PC-9 (cell line): ENCODE measurements at regions not wholly inside any gene's neighbourhood (a gene's known extent, or its start where the extent isn't known, plus 50 kb on each side); places are given as distances from the start of the nearest gene placed in this dataset.

Experiments used
- BruUV-seq: library from RNA; stranded (reverse); fragments of 400-500 nt; replicated peaks from 2 replicates; lab custom pipeline; 2021; lab: Mats Ljungman, UMichigan
- CTCF ChIA-PET: fragments of 300-600 bp; sonication (Branson Sonifier 250); formaldehyde crosslinking; loops from one replicate; lab custom pipeline; 2022; ENCODE audit warnings: antibody characterized with exemption; lab: Charles Lee
- POLR2A ChIA-PET: fragments of 300-600 bp; sonication (Branson Sonifier 250); formaldehyde crosslinking; loops from one replicate; lab custom pipeline; 2022; ENCODE audit warnings: antibody characterized with exemption; ENCODE audit not compliant: unreplicated experiment; lab: Charles Lee
- DNase-seq, 2 experiments: peaks; one replicate each; pipeline versions ENCODE4 v3.0.0 to v3.0.0-alpha.2; 2015 to 2022; ENCODE audit warnings: mixed read lengths in 1 of 2
- H2AFZ ChIP-seq: fragments of 200-600 bp; sonication (generic); 2 replicates; pipeline ENCODE4 v1.8.1; 2017; ENCODE audit warnings: antibody characterized with exemption
- H3F3A ChIP-seq: fragments of 200-600 bp; sonication (generic); 2 replicates; pipeline ENCODE4 v1.8.1; 2017; ENCODE audit warnings: antibody characterized with exemption, mild to moderate bottlenecking, low read depth; ENCODE audit not compliant: insufficient read depth
- H3K27ac ChIP-seq: fragments of 200-600 bp; sonication (generic); 2 replicates; pipeline ENCODE4 v1.6.1; 2016; ENCODE audit warnings: mixed run types
- H3K27me3 ChIP-seq: fragments of 200-600 bp; sonication (generic); 2 replicates; pipeline ENCODE4 v1.6.1; 2016; ENCODE audit warnings: low read depth, mixed run types; ENCODE audit not compliant: insufficient read depth
- H3K36me3 ChIP-seq: fragments of 200-600 bp; sonication (generic); 2 replicates; pipeline ENCODE4 v1.6.1; 2016; ENCODE audit warnings: low read depth, mixed run types
- H3K4me1 ChIP-seq: fragments of 200-600 bp; sonication (generic); replicated peaks from 2 replicates; pipeline ENCODE4 v1.6.1; 2016; ENCODE audit warnings: mixed run types; ENCODE audit not compliant: insufficient read depth
- H3K4me2 ChIP-seq: fragments of 200-600 bp; sonication (generic); 2 replicates; pipeline ENCODE4 v1.6.1; 2017; ENCODE audit warnings: mixed run types
- H3K4me3 ChIP-seq: fragments of 200-600 bp; sonication (generic); 2 replicates; pipeline ENCODE4 v1.6.1; 2016; ENCODE audit warnings: mixed run types
- H3K79me2 ChIP-seq: fragments of 200-600 bp; sonication (generic); 2 replicates; pipeline ENCODE4 v1.6.1; 2017; ENCODE audit warnings: low read depth, mixed run types
- H3K9me2 ChIP-seq: fragments of 200-600 bp; sonication (generic); 2 replicates; pipeline ENCODE4 v1.8.1; 2017; ENCODE audit warnings: mild to moderate bottlenecking; ENCODE audit not compliant: insufficient read depth
- H3K9me3 ChIP-seq: fragments of 200-600 bp; sonication (generic); 2 replicates; pipeline ENCODE4 v1.8.1; 2016; ENCODE audit warnings: low read depth; ENCODE audit not compliant: insufficient read depth
- H4K20me1 ChIP-seq: fragments of 200-600 bp; sonication (generic); 2 replicates; pipeline ENCODE4 v1.8.1; 2017; ENCODE audit not compliant: insufficient read depth
- EZH2 ChIP-seq: fragments of 200-600 bp; sonication (generic); IDR thresholded peaks from 2 replicates; pipeline ENCODE4 v1.8.0; 2017; ENCODE audit warnings: antibody characterized with exemption, low read depth
- intact Hi-C: fragments of 100-400 bp; cut with micrococcal nuclease; formaldehyde crosslinking; loops from one replicate; pipeline ENCODE4 v1.10.0; 2022; ENCODE audit not compliant: unreplicated experiment
- TF ChIP-seq, protein P1 (sequence below): fragments of 200-600 bp; sonication (generic); conservative IDR thresholded peaks from 2 replicates; pipeline ENCODE4 v1.6.1; 2017; ENCODE audit warnings: mixed run types, antibody characterized with exemption, mild to moderate bottlenecking, moderate library complexity

DNA sequence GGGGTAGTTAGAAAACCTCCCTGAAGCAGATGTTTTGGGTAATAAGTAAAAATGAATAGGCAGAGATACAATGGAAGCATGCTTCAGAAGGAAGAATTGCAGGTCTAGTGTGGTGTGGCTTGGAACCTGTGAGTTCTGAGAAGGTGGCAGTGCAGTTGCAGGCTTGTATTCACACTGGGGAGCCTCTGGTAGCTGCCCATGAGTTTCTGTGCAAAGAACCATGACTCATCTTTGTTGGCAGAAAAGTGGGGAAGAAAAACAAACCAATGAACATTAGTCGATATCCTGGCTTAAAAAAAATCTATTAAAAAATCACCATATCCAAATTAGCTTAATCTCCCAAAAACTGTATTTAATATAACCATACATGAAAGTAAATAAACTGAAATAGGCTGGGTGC is 232.6 kb downstream of the FAT3 start:
- no peaks in the 10 kb centered on the region for H3K9me3 ChIP-seq
- no peak overlapping the region for H3K4me2 ChIP-seq
- intact Hi-C loops, result no loop called here
- no peaks in the 10 kb centered on the region for H3K79me2 ChIP-seq
- H3F3A ChIP-seq, result no peaks in the 10 kb centered on the region
- ChIA-PET POLR2A (no interaction called here), CTCF (no interaction called here)
- H4K20me1 ChIP-seq, result no peaks in the 10 kb centered on the region
- no peak overlapping the region for H2AFZ ChIP-seq
- no peaks in the 10 kb centered on the region for H3K27me3 ChIP-seq
- H3K9me2 ChIP-seq, result no peaks in the 10 kb centered on the region
- H3K36me3 ChIP-seq, result no peaks in the 10 kb centered on the region
- BruUV-seq, result no TSS peak
- DNase-seq, result no peak
- TF ChIP-seq EZH2, result no peak
- TF ChIP-seq, protein P1, sequence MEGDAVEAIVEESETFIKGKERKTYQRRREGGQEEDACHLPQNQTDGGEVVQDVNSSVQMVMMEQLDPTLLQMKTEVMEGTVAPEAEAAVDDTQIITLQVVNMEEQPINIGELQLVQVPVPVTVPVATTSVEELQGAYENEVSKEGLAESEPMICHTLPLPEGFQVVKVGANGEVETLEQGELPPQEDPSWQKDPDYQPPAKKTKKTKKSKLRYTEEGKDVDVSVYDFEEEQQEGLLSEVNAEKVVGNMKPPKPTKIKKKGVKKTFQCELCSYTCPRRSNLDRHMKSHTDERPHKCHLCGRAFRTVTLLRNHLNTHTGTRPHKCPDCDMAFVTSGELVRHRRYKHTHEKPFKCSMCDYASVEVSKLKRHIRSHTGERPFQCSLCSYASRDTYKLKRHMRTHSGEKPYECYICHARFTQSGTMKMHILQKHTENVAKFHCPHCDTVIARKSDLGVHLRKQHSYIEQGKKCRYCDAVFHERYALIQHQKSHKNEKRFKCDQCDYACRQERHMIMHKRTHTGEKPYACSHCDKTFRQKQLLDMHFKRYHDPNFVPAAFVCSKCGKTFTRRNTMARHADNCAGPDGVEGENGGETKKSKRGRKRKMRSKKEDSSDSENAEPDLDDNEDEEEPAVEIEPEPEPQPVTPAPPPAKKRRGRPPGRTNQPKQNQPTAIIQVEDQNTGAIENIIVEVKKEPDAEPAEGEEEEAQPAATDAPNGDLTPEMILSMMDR, result no peak
- H3K27ac ChIP-seq, result no peak overlapping the region
- H3K4me1 ChIP-seq, result no peaks in the 10 kb centered on the region
- H3K4me3 ChIP-seq, result no peak overlapping the region

GRCh38 chr11:92458486-92458885 is 233.9 kb downstream of the FAT3 start:
- H3K79me2 ChIP-seq, result no peaks in the 10 kb centered on the region
- H3K9me2 ChIP-seq, result no peaks in the 10 kb centered on the region
- POLR2A ChIA-PET, result no interaction called here
- CTCF ChIA-PET, result no interaction called here
- DNase-seq, result no peak
- H3K27ac ChIP-seq, result no peak overlapping the region
- H2AFZ ChIP-seq, result no peak overlapping the region
- no peak overlapping the region for H3K4me2 ChIP-seq
- BruUV-seq, result no TSS peak
- TF ChIP-seq EZH2, result no peak
- TF ChIP-seq, protein P1, result no peak
- H3F3A ChIP-seq, result no peaks in the 10 kb centered on the region
- no peaks in the 10 kb centered on the region for H3K4me1 ChIP-seq
- H4K20me1 ChIP-seq, result no peaks in the 10 kb centered on the region
- no peaks in the 10 kb centered on the region for H3K9me3 ChIP-seq
- no peaks in the 10 kb centered on the region for H3K36me3 ChIP-seq
- intact Hi-C loops, result no loop called here
- H3K4me3 ChIP-seq, result no peak overlapping the region
- H3K27me3 ChIP-seq, result no peaks in the 10 kb centered on the region

- Histone ChIP-seq H3K27me3 (no peaks in the 10 kb centered on the region), H3K9me3 (no peaks in the 10 kb centered on the region), H3K4me1 (no peaks in the 10 kb centered on the region), H3K27ac (no peak overlapping the region), H3K4me3 (no peak overlapping the region), H3K79me2 (no peaks in the 10 kb centered on the region), H3K36me3 (no peaks in the 10 kb centered on the region), H3F3A (no peaks in the 10 kb centered on the region), H2AFZ (no peak overlapping the region), H3K4me2 (no peak overlapping the region), H4K20me1 (no peaks in the 10 kb centered on the region), H3K9me2 (no peaks in the 10 kb centered on the region)
- DNase-seq, result no peak
- BruUV-seq, result no TSS peak
- ChIA-PET POLR2A (interaction anchor here (0.6 to 0.7 kb wide), 2 partner anchors 19 to 57 kb away, joined by 3 to 13 read pairs; no protein-coding TSS in a partner anchor), CTCF (no interaction called here)
- TF ChIP-seq EZH2, result no peak
- TF ChIP-seq, protein P1, result no peak
- intact Hi-C loops, result no loop called here
Observed at GRCh38 chr11:92460213-92460612, 235.6 kb downstream of the FAT3 start.
